ENCODE measurements at regions not wholly inside any gene's neighbourhood (a gene's known extent, or its start where the extent isn't known, plus 50 kb on each side); places are given as distances from the start of the nearest gene placed in this dataset.

- Histone ChIP-seq H3K4me3 (no peak overlapping the region), H3K4me1 (no peaks in the 10 kb centered on the region), H3K4me2 (no peak overlapping the region), H3K9me3 (no peaks in the 10 kb centered on the region), H3K27ac (no peak overlapping the region)
- TF ChIP-seq CBX2 (IDR thresholded peaks at IDR 0.05; ENCODE audit: borderline replicate concordance, low read depth) = no peak
- no peak for TF ChIP-seq FOSL2 (IDR thresholded peaks at IDR 0.05)
- TF ChIP-seq FOSL2 (CRISPR knock-in tag; IDR thresholded peaks at IDR 0.05) = no peak
- no peak for TF ChIP-seq ZNF302 (CRISPR knock-in tag; IDR thresholded peaks at IDR 0.05)
- no peak for TF ChIP-seq HEYL (CRISPR knock-in tag; IDR thresholded peaks at IDR 0.05)
- TF ChIP-seq ELK1 (IDR thresholded peaks at IDR 0.05; ENCODE audit: low read depth, low read length) = no peak
- no peak for TF ChIP-seq PHF8 (IDR thresholded peaks at IDR 0.05; ENCODE audit: borderline replicate concordance, low read depth)
- TF ChIP-seq HDAC2 (IDR thresholded peaks at IDR 0.05) = no peak
- TF ChIP-seq RAD21 (conservative IDR thresholded peaks at IDR 0.05 in 1 of 2, IDR thresholded peaks at IDR 0.05 in 1 of 2) = no peak
- no peak for TF ChIP-seq ZSCAN20 (CRISPR knock-in tag; IDR thresholded peaks at IDR 0.05)
- TF ChIP-seq NFE2L2 (conservative IDR thresholded peaks at IDR 0.05; ENCODE audit: low read length) = no peak
- no peak for TF ChIP-seq HOXB13 (CRISPR knock-in tag; IDR thresholded peaks at IDR 0.05; ENCODE audit: low read depth)
- TF ChIP-seq, protein P1, sequence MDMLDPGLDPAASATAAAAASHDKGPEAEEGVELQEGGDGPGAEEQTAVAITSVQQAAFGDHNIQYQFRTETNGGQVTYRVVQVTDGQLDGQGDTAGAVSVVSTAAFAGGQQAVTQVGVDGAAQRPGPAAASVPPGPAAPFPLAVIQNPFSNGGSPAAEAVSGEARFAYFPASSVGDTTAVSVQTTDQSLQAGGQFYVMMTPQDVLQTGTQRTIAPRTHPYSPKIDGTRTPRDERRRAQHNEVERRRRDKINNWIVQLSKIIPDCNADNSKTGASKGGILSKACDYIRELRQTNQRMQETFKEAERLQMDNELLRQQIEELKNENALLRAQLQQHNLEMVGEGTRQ (IDR thresholded peaks at IDR 0.05) = no peak
- TF ChIP-seq NR3C1 (IDR thresholded peaks at IDR 0.05) = no peak
- no peak for TF ChIP-seq ATOH8 (CRISPR knock-in tag; IDR thresholded peaks at IDR 0.05; ENCODE audit: low read depth)
- TF ChIP-seq MYC (IDR thresholded peaks at IDR 0.05; ENCODE audit: borderline replicate concordance, low read length) = no peak
- no peak for TF ChIP-seq HOXB5 (CRISPR knock-in tag; IDR thresholded peaks at IDR 0.05)
- ATAC-seq = no peak
- FAIRE-seq = no peak
- ChIA-PET POLR2A (no interaction called here), CTCF (no interaction called here)
- no peak for DNase-seq (ENCODE audit: low read depth in 1 of 2, low spot score in 1 of 2)
- WGBS (ENCODE audit: missing lambda C conversion rate) = 5% methylated on average over 5 of the region's 5 CpGs
Measured at GRCh38 chr21:21767276-21767675, 769.1 kb downstream of the NCAM2 start.

GRCh38 chr21:21788591-21788990 is 790.4 kb downstream of the NCAM2 start:
- Histone ChIP-seq H3K4me1 (no peaks in the 10 kb centered on the region), H3K9me3 (no peaks in the 10 kb centered on the region), H3K4me2 (no peak overlapping the region), H3K27ac (no peak overlapping the region), H3K4me3 (no peak overlapping the region)
- DNase-seq (ENCODE audit: low read depth in 1 of 2, low spot score in 1 of 2) = no peak
- ChIA-PET POLR2A (no interaction called here), CTCF (no interaction called here)
- FAIRE-seq = no peak
- no peak for ATAC-seq
- TF ChIP-seq, protein P2, sequence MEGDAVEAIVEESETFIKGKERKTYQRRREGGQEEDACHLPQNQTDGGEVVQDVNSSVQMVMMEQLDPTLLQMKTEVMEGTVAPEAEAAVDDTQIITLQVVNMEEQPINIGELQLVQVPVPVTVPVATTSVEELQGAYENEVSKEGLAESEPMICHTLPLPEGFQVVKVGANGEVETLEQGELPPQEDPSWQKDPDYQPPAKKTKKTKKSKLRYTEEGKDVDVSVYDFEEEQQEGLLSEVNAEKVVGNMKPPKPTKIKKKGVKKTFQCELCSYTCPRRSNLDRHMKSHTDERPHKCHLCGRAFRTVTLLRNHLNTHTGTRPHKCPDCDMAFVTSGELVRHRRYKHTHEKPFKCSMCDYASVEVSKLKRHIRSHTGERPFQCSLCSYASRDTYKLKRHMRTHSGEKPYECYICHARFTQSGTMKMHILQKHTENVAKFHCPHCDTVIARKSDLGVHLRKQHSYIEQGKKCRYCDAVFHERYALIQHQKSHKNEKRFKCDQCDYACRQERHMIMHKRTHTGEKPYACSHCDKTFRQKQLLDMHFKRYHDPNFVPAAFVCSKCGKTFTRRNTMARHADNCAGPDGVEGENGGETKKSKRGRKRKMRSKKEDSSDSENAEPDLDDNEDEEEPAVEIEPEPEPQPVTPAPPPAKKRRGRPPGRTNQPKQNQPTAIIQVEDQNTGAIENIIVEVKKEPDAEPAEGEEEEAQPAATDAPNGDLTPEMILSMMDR (IDR thresholded peaks at IDR 0.05) = no peak
- TF ChIP-seq GATA3 (IDR thresholded peaks at IDR 0.05; ENCODE audit: borderline replicate concordance) (no peak), BHLHE40 (IDR thresholded peaks at IDR 0.05; ENCODE audit: low read depth, low read length) (no peak), CBX2 (IDR thresholded peaks at IDR 0.05; ENCODE audit: borderline replicate concordance, low read depth) (no peak), NR3C1 (IDR thresholded peaks at IDR 0.05) (no peak), POLR2A (IDR thresholded peaks at IDR 0.05; ENCODE audit: low read length) (no peak), CBX8 (IDR thresholded peaks at IDR 0.05) (no peak), ESRRA (IDR thresholded peaks at IDR 0.05; ENCODE audit: borderline replicate concordance, low read length) (no peak), MYC (IDR thresholded peaks at IDR 0.05; ENCODE audit: borderline replicate concordance, low read length) (no peak), HMGXB4 (CRISPR knock-in tag; IDR thresholded peaks at IDR 0.05; ENCODE audit: borderline replicate concordance) (no peak), NPAS2 (CRISPR knock-in tag; IDR thresholded peaks at IDR 0.05; ENCODE audit: borderline replicate concordance) (no peak), RARB (CRISPR knock-in tag; IDR thresholded peaks at IDR 0.05) (no peak), RNF2 (IDR thresholded peaks at IDR 0.05; ENCODE audit: borderline replicate concordance, low read depth) (no peak)
- TF ChIP-seq, protein P3, sequence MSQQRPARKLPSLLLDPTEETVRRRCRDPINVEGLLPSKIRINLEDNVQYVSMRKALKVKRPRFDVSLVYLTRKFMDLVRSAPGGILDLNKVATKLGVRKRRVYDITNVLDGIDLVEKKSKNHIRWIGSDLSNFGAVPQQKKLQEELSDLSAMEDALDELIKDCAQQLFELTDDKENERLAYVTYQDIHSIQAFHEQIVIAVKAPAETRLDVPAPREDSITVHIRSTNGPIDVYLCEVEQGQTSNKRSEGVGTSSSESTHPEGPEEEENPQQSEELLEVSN (IDR thresholded peaks at IDR 0.05; ENCODE audit: borderline replicate concordance, low read depth) = no peak
- TF ChIP-seq, protein P4, sequence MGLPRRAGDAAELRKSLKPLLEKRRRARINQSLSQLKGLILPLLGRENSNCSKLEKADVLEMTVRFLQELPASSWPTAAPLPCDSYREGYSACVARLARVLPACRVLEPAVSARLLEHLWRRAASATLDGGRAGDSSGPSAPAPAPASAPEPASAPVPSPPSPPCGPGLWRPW (IDR thresholded peaks at IDR 0.05) = no peak
